ENCODE measurements at regions not wholly inside any gene's neighbourhood (a gene's known extent, or its start where the extent isn't known, plus 50 kb on each side); places are given as distances from the start of the nearest gene placed in this dataset.
"Not testable (repeated sequence)": the region's sequence is repeated elsewhere in the genome, so short reads cannot be mapped to it uniquely, and the experiment has no call there.

DNA sequence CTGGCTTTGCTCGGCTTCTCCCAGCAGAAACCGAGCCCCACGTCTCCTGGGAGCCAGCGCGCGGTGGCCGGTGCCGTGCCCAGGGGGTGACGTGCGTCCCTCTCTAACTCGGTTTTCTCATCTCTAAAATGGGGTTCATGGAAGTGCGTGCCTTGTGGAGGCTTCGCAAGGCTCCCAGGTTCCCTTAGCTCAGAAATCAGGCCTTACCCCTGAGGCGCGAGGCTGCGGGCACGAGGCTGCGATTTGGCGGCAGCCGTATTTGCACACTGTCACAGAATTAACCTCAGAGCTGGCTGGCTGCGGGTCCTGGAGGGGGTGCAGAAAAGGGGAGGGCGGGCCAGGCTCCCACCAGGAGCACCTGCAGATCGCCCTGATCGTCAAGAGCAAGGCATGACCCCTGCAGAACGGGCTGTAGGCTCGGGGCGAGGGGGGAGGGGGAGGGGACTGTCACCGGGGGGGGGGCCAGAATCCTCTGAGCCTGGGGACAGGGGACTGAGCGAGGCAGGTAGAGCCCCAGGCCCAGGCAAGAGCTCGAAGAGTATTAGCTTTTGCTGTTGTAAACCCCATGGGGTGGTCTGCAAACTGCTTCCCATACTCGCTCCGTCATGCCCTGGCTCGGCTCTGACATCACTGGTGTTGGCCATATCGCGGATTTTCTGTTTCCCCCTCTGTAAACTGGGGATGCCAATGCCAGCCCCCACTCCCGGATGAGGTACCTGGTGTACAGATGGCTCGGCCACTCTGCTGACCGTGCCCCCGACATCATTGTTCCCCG lies 62.2 kb downstream of the CCNE1 start:
- no peak for DNase-seq

DNA sequence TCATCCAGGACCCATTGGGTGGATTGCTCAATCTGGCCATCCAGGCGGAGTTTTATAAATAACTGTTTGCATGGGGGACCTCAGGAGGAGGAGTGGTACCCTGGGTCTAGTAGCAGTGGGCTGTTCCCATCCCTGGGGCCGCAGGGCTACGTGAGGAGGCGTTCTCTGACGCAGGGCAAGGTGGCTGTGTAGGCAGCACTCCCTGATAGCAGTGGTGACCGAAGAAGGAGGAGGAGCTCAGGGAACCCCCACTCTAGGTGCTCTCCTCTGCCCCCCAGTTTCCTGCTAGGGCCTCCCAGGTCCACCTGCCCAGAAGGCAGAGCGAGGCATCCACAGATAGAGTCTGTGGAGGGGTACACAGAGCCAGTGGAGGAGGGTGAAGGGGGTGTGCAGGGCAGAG lies 64.1 kb downstream of the CCNE1 start:
- DNase-seq, result no peak

DNA sequence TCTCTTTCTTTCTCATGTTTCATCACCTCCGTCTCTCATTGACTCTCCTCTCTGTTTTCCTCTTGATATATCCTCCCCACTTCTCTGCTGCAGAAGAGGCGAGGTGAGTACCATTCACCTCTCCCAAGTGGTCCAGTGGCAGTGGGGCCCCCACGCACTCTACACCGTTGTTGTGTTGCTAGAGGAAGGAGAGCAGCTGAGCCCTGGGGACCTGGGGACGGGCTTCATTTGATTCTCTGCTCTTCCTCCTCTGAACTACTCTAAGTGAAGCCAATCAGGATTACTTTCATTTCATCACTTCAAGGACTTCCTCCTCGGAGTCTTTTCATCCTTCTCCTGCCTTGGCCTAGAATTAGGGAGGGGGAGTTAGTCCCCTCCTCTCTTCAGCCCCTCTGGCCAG lies 64.6 kb downstream of the CCNE1 start:
- DNase-seq, result no peak

DNA sequence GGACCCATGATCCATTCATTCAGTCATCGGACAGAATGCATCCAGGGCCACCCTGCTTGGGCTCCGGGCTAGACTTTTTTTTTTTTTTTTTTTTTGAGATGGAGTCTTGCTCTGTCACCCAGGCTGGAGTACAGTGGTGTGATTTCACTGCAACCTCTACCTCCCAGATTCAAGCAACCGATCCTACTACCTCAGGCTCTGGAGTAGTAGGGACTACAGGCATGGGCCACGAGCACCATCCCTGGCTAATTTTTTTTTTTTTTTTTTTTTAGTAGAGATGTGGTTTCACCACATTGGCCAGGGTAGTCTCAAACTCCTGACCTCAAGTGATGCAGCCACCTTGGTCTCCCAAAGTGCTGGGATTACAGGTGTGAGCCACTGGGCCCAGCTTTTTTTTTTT lies 65.1 kb downstream of the CCNE1 start:
- DNase-seq, result not testable (repeated sequence)

DNA sequence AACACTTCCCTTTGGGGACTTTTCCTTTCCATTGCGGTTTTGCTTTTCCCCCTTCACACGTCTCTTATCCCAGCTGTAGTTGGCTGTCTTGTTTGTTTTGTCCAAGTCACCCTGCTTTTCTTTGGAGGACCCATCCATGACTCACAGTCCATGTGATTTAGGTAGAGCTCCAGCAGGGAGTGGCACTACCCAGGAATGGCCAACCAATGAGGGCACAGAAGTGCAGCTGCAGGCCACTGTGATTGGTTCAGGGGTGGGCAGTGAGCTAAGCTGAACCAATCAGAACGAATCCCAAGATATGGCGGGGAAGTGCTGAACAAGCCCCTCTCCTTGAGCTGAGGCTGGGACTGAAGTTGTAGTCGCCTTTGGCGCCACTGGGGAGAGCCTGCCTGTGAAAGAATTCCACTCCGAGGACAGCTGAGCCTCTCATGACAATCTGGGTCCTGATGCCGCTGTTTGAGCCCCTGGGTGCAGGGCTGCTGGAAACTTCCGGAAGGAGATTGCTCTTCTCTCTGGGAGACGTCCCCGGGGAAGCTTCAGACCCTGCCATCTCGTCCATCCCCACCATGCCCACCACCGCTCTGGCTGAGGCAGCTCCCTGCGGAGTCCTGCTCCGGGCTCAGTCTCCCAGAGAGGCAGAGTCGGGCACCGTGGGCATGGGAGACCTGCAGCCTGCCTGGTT lies 62.9 kb upstream of the URI1 start:
- peak; percentile 61 for DNase-seq

DNA sequence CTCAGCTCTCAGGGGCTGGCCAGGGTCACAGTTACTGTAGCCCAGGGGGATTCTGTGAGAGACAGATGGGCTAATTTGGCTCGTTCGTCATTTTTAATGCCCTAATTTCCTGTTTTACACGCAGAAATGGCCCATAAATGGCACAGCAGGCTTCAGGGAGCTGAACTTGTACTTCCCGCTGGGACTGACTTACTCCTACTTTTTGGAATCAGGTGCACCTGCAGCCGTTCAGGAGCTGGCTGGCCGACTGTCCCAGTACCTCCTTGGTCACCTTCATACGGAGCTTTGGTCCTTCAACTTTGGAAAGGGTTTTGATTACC lies 62.4 kb upstream of the URI1 start:
- no peak for DNase-seq

DNA sequence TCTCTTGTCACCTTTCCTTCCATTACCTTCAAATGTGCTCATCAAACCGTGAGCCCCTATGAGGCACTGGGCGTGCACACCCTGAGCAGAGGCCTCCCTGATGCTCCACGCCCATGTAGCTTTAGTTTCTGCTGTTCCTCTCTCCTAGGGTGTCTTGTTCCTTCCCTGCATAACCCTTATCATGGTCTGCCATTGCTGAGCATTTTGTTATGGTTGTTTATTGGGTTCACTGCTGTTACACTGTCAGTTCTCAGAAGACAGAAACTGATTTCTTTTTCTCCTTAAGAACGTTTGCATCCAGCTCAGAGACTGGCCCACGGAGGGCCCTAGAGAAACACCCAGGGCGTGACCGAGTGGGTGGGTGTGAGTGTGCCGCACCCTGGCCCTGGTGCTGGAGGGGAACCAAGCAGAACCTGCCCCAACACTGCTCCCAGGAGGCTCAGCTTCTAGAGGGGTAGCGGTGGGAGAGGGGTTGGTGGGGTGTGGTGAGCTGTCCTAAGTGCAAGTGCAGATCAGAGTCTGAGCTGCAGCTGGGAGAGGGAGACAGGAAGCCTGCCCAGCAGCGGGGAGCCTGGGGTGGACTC lies 61.4 kb upstream of the URI1 start:
- no peak for DNase-seq

DNA sequence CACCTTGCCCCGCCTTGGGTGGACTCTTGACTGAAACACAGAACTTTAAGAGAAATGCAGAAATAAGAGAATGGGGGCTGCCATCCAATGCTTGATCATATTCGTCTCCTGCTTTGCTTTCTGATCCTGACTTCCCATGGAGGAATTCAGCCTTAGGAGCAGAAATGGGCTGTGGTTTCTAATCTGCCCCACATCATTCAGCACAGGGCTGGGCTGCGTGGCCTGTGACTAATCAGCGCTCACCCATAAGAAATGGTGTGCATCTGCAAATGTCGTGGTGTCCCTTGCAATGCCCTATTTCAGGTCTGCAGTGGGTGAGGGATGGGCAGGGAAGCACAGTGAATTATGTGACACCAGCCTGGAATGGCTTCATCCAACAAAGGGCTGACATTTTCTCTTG lies 60.7 kb upstream of the URI1 start:
- no peak for DNase-seq

DNA sequence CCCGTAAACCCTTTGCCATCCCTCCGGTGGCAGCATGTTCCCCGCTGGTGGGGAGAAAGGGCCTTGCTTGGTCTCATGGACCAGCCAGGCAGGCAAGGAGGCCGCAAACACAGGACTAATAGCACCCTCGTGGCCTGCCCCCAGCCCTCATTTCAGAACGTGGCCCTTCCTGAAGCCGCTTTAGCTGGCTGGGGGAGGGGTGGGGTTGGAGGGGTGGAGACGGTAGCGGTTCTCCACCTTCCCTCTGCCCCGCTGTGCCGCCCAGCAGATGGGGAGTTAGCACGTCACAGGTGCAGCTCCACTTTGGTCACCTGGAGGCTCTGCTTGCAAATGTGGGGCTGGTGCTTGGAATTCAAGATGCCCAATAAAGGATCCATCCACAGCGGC lies 59.3 kb upstream of the URI1 start:
- DNase-seq, result no peak

DNA sequence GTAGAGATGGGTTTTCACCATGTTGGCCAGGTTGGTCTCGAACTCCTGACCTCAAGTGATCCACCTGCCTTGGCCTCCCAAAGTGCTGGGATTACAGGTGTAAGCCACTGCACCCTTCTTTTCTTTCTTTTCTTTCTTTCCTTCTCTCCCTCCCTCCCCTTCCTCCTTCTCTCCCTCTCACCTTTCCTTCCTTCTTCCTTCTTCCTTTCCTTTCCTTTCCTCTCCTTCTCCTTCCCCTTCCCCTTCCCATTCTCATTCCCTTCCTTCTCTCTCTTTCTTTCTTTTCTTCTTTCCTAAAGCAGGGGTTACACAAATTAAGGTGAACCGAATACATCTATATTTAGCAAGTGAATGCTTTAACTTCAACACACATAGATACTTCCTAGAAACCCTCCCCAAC lies 58.0 kb upstream of the URI1 start:
- DNase-seq, result no peak

DNA sequence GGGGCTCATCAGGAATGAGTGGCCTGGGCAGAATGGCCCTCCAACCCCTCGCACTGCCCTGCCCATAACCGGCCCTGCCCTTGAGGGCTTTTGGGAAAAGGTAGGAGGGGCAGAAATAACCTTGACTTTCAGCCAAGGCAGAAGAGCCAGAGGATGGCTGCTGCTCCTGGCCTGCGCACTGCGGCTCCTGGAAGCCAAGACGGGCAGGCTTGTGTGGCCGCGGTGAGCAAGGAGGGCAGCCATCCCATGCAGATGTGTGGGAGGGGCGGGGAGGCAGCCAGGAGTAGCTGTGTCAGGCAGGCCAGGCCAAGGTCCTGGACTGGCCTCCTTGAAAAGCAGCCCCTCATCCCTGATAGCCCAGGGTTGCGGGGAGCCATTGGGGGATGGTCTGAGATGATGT lies 57.6 kb upstream of the URI1 start:
- DNase-seq, result no peak

DNA sequence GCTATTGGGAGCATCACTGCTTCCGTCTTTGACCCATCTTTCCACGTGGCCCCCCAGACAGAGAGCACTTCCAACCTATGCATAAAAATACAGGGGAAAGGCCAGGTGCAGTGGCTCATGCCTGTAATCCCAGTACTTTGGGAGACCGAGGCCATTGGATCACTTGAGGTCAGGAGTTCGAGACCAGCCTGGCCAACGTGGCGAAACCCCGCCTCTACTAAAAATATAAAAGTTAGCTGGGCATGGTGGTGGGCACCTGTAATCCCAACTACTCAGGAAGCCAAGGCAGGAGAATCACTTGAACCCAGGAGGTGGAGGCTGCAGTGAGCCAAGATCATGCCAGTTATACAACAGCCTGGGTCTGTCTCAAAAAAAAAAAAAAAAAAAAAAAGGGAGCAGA lies 55.9 kb upstream of the URI1 start:
- DNase-seq, result not testable (repeated sequence)

DNA sequence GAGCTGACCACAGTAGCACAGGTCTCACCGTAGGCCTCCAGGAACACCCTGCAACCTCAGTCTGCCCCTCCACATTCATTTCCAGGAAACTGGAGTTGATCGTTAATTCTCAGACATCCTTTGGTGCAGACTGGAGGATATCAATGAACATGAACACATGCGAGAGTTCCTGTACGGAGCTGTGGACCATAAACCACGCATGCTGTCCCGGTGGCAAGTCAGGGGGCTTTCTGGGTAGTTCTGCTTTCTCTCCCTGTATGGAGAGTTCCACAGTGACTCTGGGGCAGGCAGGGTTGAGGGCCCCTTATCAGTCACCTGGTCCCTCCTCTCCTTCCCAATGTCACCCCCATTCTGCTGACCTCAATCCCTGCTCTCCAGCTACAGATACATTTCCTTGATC lies 55.5 kb upstream of the URI1 start:
- DNase-seq, result no peak

DNA sequence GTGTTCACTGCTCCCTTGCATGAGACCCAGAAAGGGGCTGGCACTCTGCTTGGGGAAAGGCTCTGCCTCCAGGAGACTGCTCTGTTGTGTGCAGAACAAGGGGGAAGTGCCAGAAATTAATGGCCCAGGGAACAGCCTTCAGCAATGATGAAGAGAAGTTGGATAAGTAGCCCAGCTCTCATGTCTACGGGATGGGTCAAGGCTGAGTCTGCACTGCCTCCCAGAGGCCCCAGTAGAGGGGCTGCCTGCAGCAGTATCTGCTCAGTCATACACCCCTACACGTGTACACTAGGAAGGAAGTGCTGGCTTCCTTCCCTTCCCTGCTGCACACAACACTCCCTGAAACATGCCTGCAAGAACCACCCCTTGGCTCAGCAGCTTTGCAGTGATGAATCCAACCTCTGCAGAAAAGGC lies 54.6 kb upstream of the URI1 start:
- peak; percentile 47 for DNase-seq

DNA sequence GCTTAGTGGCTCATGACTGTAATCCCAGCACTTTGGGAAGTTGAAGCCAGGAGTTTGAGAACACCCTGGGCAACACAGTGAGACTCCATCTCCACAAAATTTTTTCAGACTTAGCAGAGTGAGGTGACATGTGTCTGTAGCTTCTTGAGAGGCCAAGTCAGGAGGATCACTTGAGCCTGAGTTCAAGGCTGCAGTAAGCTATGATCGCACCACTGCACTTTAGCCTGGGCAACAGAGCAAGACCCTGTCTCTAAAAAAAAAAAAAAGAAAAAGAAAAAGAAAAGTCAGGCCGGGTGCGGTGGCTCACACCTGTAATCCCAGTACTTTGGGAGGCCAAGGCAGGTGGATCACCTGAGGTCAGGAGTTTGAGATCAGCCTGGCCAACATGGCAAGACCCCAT lies 54.0 kb upstream of the URI1 start:
- not testable (repeated sequence) for DNase-seq

DNA sequence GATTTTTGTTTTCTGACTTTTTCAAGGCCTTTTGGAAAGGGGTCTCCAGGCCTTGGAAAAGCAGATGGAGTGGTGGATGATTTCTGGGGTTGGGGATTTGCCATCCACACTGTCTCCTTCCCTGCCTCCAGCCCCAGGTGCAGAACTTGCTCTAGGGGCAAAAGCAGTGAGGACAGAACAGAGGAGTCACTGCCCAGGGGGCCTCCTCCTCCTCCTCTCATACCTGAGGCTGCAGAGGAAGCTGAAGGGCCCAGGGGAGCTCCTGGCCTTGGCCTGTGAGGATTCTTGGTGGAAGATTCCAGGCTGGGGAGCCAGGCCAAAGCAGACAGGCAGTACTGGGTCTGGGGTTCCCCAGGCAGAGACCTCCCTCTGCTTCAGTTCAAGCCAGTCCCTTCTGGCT lies 52.3 kb upstream of the URI1 start:
- no peak for DNase-seq

DNA sequence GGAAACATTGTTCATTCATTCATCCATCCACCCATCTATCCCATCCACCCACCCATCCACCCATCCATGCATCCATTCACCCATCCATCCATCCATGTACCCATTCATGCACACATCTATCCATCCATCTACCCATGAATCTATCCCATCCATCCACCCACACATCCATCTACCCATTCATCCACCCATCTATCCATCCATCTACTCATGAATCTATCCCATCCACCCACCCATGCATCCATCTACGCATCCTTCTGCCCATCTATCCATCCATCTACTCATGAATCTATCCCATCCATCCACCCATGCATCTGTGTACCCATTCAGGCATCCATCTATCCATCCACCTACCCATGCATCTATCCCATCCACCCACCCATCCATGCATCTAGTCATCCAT lies 51.6 kb upstream of the URI1 start:
- DNase-seq, result no peak
